ENCODE measurements at regions not wholly inside any gene's neighbourhood (a gene's known extent, or its start where the extent isn't known, plus 50 kb on each side); places are given as distances from the start of the nearest gene placed in this dataset.

GRCh38 chr18:29188760-29189159 is 1011.8 kb upstream of the CDH2 start:
- no peak overlapping the region for H3K4me3 ChIP-seq (ENCODE audit: low read depth, low read length)
- TF ChIP-seq CTCF (IDR thresholded peaks at IDR 0.05; ENCODE audit: borderline replicate concordance, insufficient read depth, low read depth, low read length) = no peak

- H3K4me3 ChIP-seq (ENCODE audit: low read depth, low read length) = no peak overlapping the region
- no peak for TF ChIP-seq CTCF (IDR thresholded peaks at IDR 0.05; ENCODE audit: borderline replicate concordance, insufficient read depth, low read depth, low read length)
These were observed 1008.9 kb upstream of the CDH2 start for GRCh38 chr18:29185801-29186200.

GRCh38 chr18:29184654-29185053 is 1007.7 kb upstream of the CDH2 start:
- no peak overlapping the region for H3K4me3 ChIP-seq (ENCODE audit: low read depth, low read length)
- no peak for TF ChIP-seq CTCF (IDR thresholded peaks at IDR 0.05; ENCODE audit: borderline replicate concordance, insufficient read depth, low read depth, low read length)

- H3K4me3 ChIP-seq (ENCODE audit: low read depth, low read length) = no peak overlapping the region
- TF ChIP-seq CTCF (IDR thresholded peaks at IDR 0.05; ENCODE audit: borderline replicate concordance, insufficient read depth, low read depth, low read length) = no peak
These were observed 1004.4 kb upstream of the CDH2 start for GRCh38 chr18:29181151-29181901.

- no peak for TF ChIP-seq CTCF (IDR thresholded peaks at IDR 0.05; ENCODE audit: borderline replicate concordance, insufficient read depth, low read depth, low read length)
These were observed 999.8 kb upstream of the CDH2 start for GRCh38 chr18:29176681-29177080.

GRCh38 chr18:29174891-29175290 is 998.0 kb upstream of the CDH2 start:
- TF ChIP-seq CTCF (IDR thresholded peaks at IDR 0.05; ENCODE audit: borderline replicate concordance, insufficient read depth, low read depth, low read length) = no peak
- H3K4me3 ChIP-seq (ENCODE audit: low read depth, low read length) = no peak overlapping the region

More at GRCh38 chr18:29176681-29177080, 999.8 kb upstream of the CDH2 start:
- H3K4me3 ChIP-seq (ENCODE audit: low read depth, low read length) = no peak overlapping the region

GRCh38 chr18:29172756-29173067 is 995.8 kb upstream of the CDH2 start:
- no peak overlapping the region for H3K4me3 ChIP-seq (ENCODE audit: low read depth, low read length)
- TF ChIP-seq CTCF (IDR thresholded peaks at IDR 0.05; ENCODE audit: borderline replicate concordance, insufficient read depth, low read depth, low read length) = no peak

Data from GM12875 (cell line).